ENCODE measurements at regions not wholly inside any gene's neighbourhood (a gene's known extent, or its start where the extent isn't known, plus 50 kb on each side); places are given as distances from the start of the nearest gene placed in this dataset.

GRCh38 chr14:88130057-88130432, 125.1 kb downstream of the GPR65 start:
- Histone ChIP-seq H3K4me1 (ENCODE audit: insufficient read depth) (no peaks in the 10 kb centered on the region), H3K27ac (peak overlapping the region; percentile 10), H3K9me2 (replicated peaks; ENCODE audit: insufficient read depth) (no peaks in the 10 kb centered on the region), H3K4me3 (no peak overlapping the region), H3K4me2 (no peak overlapping the region), H3K9me3 (ENCODE audit: low read depth) (no peaks in the 10 kb centered on the region), H3K79me2 (no peaks in the 10 kb centered on the region), H2AFZ (no peak overlapping the region), H4K20me1 (ENCODE audit: insufficient read depth, poor library complexity, severe bottlenecking) (no peaks in the 10 kb centered on the region), H3K36me3 (replicated peaks; ENCODE audit: insufficient read depth, low read depth) (no peaks in the 10 kb centered on the region), H3K27me3 (no peaks in the 10 kb centered on the region)
- no peak for DNase-seq (ENCODE audit: low spot score)
- TF ChIP-seq, protein P1, sequence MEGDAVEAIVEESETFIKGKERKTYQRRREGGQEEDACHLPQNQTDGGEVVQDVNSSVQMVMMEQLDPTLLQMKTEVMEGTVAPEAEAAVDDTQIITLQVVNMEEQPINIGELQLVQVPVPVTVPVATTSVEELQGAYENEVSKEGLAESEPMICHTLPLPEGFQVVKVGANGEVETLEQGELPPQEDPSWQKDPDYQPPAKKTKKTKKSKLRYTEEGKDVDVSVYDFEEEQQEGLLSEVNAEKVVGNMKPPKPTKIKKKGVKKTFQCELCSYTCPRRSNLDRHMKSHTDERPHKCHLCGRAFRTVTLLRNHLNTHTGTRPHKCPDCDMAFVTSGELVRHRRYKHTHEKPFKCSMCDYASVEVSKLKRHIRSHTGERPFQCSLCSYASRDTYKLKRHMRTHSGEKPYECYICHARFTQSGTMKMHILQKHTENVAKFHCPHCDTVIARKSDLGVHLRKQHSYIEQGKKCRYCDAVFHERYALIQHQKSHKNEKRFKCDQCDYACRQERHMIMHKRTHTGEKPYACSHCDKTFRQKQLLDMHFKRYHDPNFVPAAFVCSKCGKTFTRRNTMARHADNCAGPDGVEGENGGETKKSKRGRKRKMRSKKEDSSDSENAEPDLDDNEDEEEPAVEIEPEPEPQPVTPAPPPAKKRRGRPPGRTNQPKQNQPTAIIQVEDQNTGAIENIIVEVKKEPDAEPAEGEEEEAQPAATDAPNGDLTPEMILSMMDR (IDR thresholded peaks at IDR 0.05; ENCODE audit: poor library complexity), result no peak
- TF ChIP-seq EZH2 (IDR thresholded peaks at IDR 0.05; ENCODE audit: borderline replicate concordance), result no peak
- no peak for TF ChIP-seq EZH2phosphoT487 (IDR thresholded peaks at IDR 0.05; ENCODE audit: low read depth, severe bottlenecking, unreplicated experiment)
- WGBS (ENCODE audit: low lambda C conversion rate, missing lambda C conversion rate), result 45% methylated on average over 2 of the region's 2 CpGs

Data from hepatocyte (in vitro differentiated cells).